B cell (primary cell): ENCODE measurements at regions not wholly inside any gene's neighbourhood (a gene's known extent, or its start where the extent isn't known, plus 50 kb on each side); places are given as distances from the start of the nearest gene placed in this dataset.

Source experiments
- ATAC-seq: fragments of 200-7000 bp; cut with Tn5 transposase; one replicate; pipeline ENCODE4 v1.10.0; 2021; ENCODE audit warnings: low read depth, mild to moderate bottlenecking, moderate number of reproducible peaks, moderate library complexity
- CTCF ChIA-PET: fragments of 350-600 bp; sonication (Branson Sonifier 250); formaldehyde crosslinking; loops from one replicate; lab custom pipeline; 2021; ENCODE audit warnings: antibody characterized with exemption, inconsistent platforms; lab: Charles Lee
- POLR2A ChIA-PET: fragments of 350-600 bp; sonication (Branson Sonifier 250); formaldehyde crosslinking; loops from one replicate; lab custom pipeline; 2021; ENCODE audit warnings: antibody characterized with exemption; lab: Charles Lee
- DNase-seq: peaks from one replicate; pipeline ENCODE4 v3.0.0; 2013
- H2AFZ ChIP-seq: 2 replicates; pipeline ENCODE4 v1.6.1; 2012; ENCODE audit warnings: mild to moderate bottlenecking, low read depth, low read length; ENCODE audit not compliant: insufficient read depth, poor library complexity, severe bottlenecking
- H3K27ac ChIP-seq, 2 donors: 1 replicate in 1 of 2; 2 replicates in 1 of 2; pipeline ENCODE4 v1.5.1; 2012 to 2013; ENCODE audit warnings: low read length in 2 of 2, mild to moderate bottlenecking in 2 of 2, moderate library complexity in 1 of 2
- H3K27me3 ChIP-seq, 4 experiments: fragments of 200-600 bp in 1 of 4; sonication (generic) in 1 of 4; replicated peaks in 1 of 4; 1 replicate in 2 of 4; 2 replicates in 2 of 4; pipeline versions ENCODE4 v1.6.1 to v1.7.0; 2013 to 2016; ENCODE audit warnings: low read length in 3 of 4, mild to moderate bottlenecking in 2 of 4, mixed read lengths in 1 of 4, moderate library complexity in 1 of 4; ENCODE audit not compliant: insufficient read depth in 4 of 4, control insufficient read depth in 3 of 4; ENCODE audit errors: control extremely low read depth in 1 of 4
- H3K36me3 ChIP-seq, 2 experiments: replicated peaks in 1 of 2; 1 replicate in 1 of 2; 2 replicates in 1 of 2; pipeline versions ENCODE4 v1.6.1 to v1.7.1; 2013; ENCODE audit warnings: low read length in 1 of 2; ENCODE audit not compliant: insufficient read depth in 2 of 2, control insufficient read depth in 1 of 2; ENCODE audit errors: control extremely low read depth in 1 of 2, extremely low read depth in 1 of 2
- H3K4me1 ChIP-seq, 2 donors: fragments of 200-600 bp in 1 of 2; sonication (generic) in 1 of 2; 1 replicate in 1 of 2; 2 replicates in 1 of 2; pipeline versions ENCODE4 v1.5.1 to v1.6.1; 2013 to 2017; ENCODE audit warnings: low read length in 2 of 2; ENCODE audit not compliant: control insufficient read depth in 2 of 2, insufficient read depth in 2 of 2
- H3K4me2 ChIP-seq: replicated peaks from 2 replicates; pipeline ENCODE3; 2012; ENCODE audit warnings: mild to moderate bottlenecking, low read depth, low read length; ENCODE audit not compliant: poor library complexity, severe bottlenecking
- H3K4me3 ChIP-seq, 5 experiments: fragments of 200-600 bp in 1 of 5; sonication (generic) in 1 of 5; 1 replicate in 3 of 5; 2 replicates in 2 of 5; pipeline versions ENCODE4 v1.5.1 to v1.7.0; 2011 to 2016; ENCODE audit warnings: low read length in 4 of 5, mild to moderate bottlenecking in 4 of 5, low read depth in 2 of 5, control low read depth in 1 of 5, moderate library complexity in 1 of 5; ENCODE audit not compliant: insufficient read depth in 1 of 5; ENCODE audit errors: control extremely low read depth in 1 of 5, extremely low read depth in 1 of 5
- H3K79me2 ChIP-seq: fragments of 200-600 bp; sonication (generic); one replicate; pipeline ENCODE4 v1.6.0; 2016; ENCODE audit warnings: low read length; ENCODE audit not compliant: control insufficient read depth, insufficient read depth
- H3K9ac ChIP-seq: fragments of 200-600 bp; sonication (generic); 2 replicates; pipeline ENCODE4 v1.6.1; 2017; ENCODE audit warnings: mild to moderate bottlenecking, low read length, moderate library complexity
- H3K9me3 ChIP-seq, 3 donors: one replicate each; pipeline versions ENCODE4 v1.6.1 to v1.7.1; 2013; ENCODE audit warnings: low read length in 2 of 3; ENCODE audit not compliant: control insufficient read depth in 2 of 3, insufficient read depth in 1 of 3; ENCODE audit errors: control extremely low read depth in 1 of 3
- H4K20me1 ChIP-seq: 2 replicates; pipeline ENCODE4 v1.6.0; 2012; ENCODE audit warnings: mild to moderate bottlenecking, low read length; ENCODE audit not compliant: insufficient read depth, control insufficient read depth, poor library complexity, severe bottlenecking
- H3K27ac Mint-ChIP-seq: one replicate; pipeline ENCODE4 v1.8.0; 2021; ENCODE audit warnings: mixed read lengths
- H3K27me3 Mint-ChIP-seq: one replicate; pipeline ENCODE4 v1.8.0; 2021; ENCODE audit warnings: mixed read lengths
- H3K4me1 Mint-ChIP-seq: one replicate; pipeline ENCODE4 v1.8.0; 2021; ENCODE audit warnings: mixed read lengths
- H3K4me3 Mint-ChIP-seq: one replicate; pipeline ENCODE4 v1.8.0; 2021; ENCODE audit warnings: mixed read lengths
- H3K9me3 Mint-ChIP-seq: one replicate; pipeline ENCODE4 v1.8.0; 2022; ENCODE audit warnings: mixed read lengths; ENCODE audit not compliant: insufficient read depth
- CTCF ChIP-seq: fragments of 200-600 bp; IDR thresholded peaks from one replicate; pipeline ENCODE4 v1.8.0; 2022; ENCODE audit warnings: antibody characterized with exemption, mild to moderate bottlenecking
- EZH2 ChIP-seq: IDR thresholded peaks from 2 replicates; pipeline ENCODE4 v1.6.1; 2012; ENCODE audit warnings: borderline replicate concordance, low read depth, mild to moderate bottlenecking, moderate library complexity, low read length; ENCODE audit not compliant: insufficient read depth, poor library complexity, severe bottlenecking
- WGBS: methylation state at CpG from one replicate; pipeline ENCODE4 v1.1.5; 2013; ENCODE audit warnings: missing lambda C conversion rate; ENCODE audit not compliant: insufficient coverage; 5-methylcytosine and 5-hydroxymethylcytosine counted together
- intact Hi-C: fragments of 100-400 bp; cut with micrococcal nuclease; formaldehyde crosslinking; loops from one replicate; pipeline ENCODE4 v1.10.0; 2022

GRCh38 chrX:120726294-120726693, 96.4 kb upstream of the C1GALT1C1 start:
- no CpG with 5 or more reads among the region's 2 CpGs for WGBS
- Histone ChIP-seq H3K4me3 (no peak overlapping the region), H3K36me3 (no peaks in the 10 kb centered on the region), H3K4me2 (peak overlapping the region; percentile 42), H3K9ac (no peak overlapping the region), H3K79me2 (no peaks in the 10 kb centered on the region), H2AFZ (no peak overlapping the region), H3K9me3 (no peaks in the 10 kb centered on the region), H4K20me1 (no peaks in the 10 kb centered on the region), H3K27ac (peak overlapping the region; percentile 43 to 55), H3K27me3 (no peaks in the 10 kb centered on the region), H3K4me1 (peaks cover 22 to 23% of the 10 kb centered on the region in 2 donors)
- TF ChIP-seq EZH2 (no peak), CTCF (no peak)
- Mint-ChIP-seq H3K9me3 (peaks cover 4% of the 10 kb centered on the region), H3K4me1 (peaks cover 27% of the 10 kb centered on the region), H3K27me3 (no peaks in the 10 kb centered on the region), H3K27ac (peak overlapping the region; percentile 59), H3K4me3 (peak overlapping the region; percentile 46)
- ATAC-seq (peak; percentile 95), DNase-seq (peak; percentile 71)
- ChIA-PET POLR2A (interaction anchor here (0.5 to 1.3 kb wide), 3 partner anchors 27 to 515 kb away, joined by 3 to 5 read pairs (median 5); partner anchors contain the start of gene CUL4B), CTCF (interaction anchor here (1.0 to 3.0 kb wide), 5 partner anchors 10 to 60 kb away, joined by 3 to 10 read pairs (median 3); no protein-coding TSS in a partner anchor)
- intact Hi-C loops, result loop anchor here (2.0 to 10.0 kb wide), 3 partner anchors 29 to 101 kb away; no protein-coding TSS in a partner anchor

GRCh38 chrX:120725874-120726273, 96.0 kb upstream of the C1GALT1C1 start:
- no peak for ATAC-seq
- H3K36me3 ChIP-seq, result no peaks in the 10 kb centered on the region
- DNase-seq, result peak; percentile 4
- H2AFZ ChIP-seq, result no peak overlapping the region
- H3K4me1 ChIP-seq, result peaks cover 22 to 23% of the 10 kb centered on the region in 2 donors
- WGBS, result 80% methylated on average over 1 of the region's 1 CpG
- ChIA-PET POLR2A (interaction anchor here (1.3 kb wide), 1 partner anchor 165 kb away, joined by 5 read pairs; the partner anchor contains the start of gene CUL4B), CTCF (interaction anchor here (1.4 to 3.0 kb wide), 3 partner anchors 11 to 43 kb away, joined by 3 to 10 read pairs (median 9); no protein-coding TSS in a partner anchor)
- H4K20me1 ChIP-seq, result no peaks in the 10 kb centered on the region
- H3K79me2 ChIP-seq, result no peaks in the 10 kb centered on the region
- TF ChIP-seq EZH2, result no peak
- TF ChIP-seq CTCF, result no peak
- H3K9ac ChIP-seq, result no peak overlapping the region
- intact Hi-C loops, result loop anchor here (1.0 to 10.0 kb wide), 4 partner anchors 23 to 101 kb away; no protein-coding TSS in a partner anchor
- H3K4me3 Mint-ChIP-seq, result peak overlapping the region; percentile 46
- peaks cover 27% of the 10 kb centered on the region for H3K4me1 Mint-ChIP-seq
- peak overlapping the region; percentile 59 for H3K27ac Mint-ChIP-seq
- H3K4me3 ChIP-seq, result no peak overlapping the region
- no peaks in the 10 kb centered on the region for H3K9me3 ChIP-seq
- no peaks in the 10 kb centered on the region for H3K27me3 ChIP-seq
- H3K27me3 Mint-ChIP-seq, result no peaks in the 10 kb centered on the region
- H3K27ac ChIP-seq, result no peak overlapping the region
- peak overlapping the region; percentile 42 for H3K4me2 ChIP-seq
- peaks cover 4% of the 10 kb centered on the region for H3K9me3 Mint-ChIP-seq
